IMR-90 (cell line): ENCODE measurements at regions not wholly inside any gene's neighbourhood (a gene's known extent, or its start where the extent isn't known, plus 50 kb on each side); places are given as distances from the start of the nearest gene placed in this dataset.
A peak's percentile ranks its signal among the peaks of the same experiment; 100 is the strongest.

ENCODE experiments used
- ATAC-seq: fragments of 200-7000 bp; cut with Tn5 transposase; 2 replicates; pipeline ENCODE4 v1.9.1; 2020; ENCODE audit warnings: low read depth, mild to moderate bottlenecking, moderate library complexity
- BruUV-seq: library from RNA; stranded (reverse); fragments of 400-500 nt; replicated peaks from 2 replicates; lab custom pipeline; 2021; lab: Mats Ljungman, UMichigan
- CTCF ChIA-PET: fragments of 300-600 bp; formaldehyde crosslinking; extraction: SDS; loops from one replicate; lab custom pipeline; 2021; ENCODE audit warnings: antibody characterized with exemption; lab: Yijun Ruan, JAX
- POLR2A ChIA-PET: fragments of 300-600 bp; sonication (Branson Sonifier 250); formaldehyde crosslinking; loops from one replicate; lab custom pipeline; 2022; ENCODE audit warnings: antibody characterized with exemption; ENCODE audit not compliant: unreplicated experiment; lab: Charles Lee
- DNase-seq: peaks from one replicate; pipeline ENCODE4 v3.0.0; 2013
- H2AFZ ChIP-seq: replicated peaks from 2 replicates; pipeline ENCODE3; 2013; ENCODE audit warnings: low read length, mild to moderate bottlenecking; ENCODE audit not compliant: poor library complexity
- H2AK5ac ChIP-seq: 2 replicates; pipeline ENCODE4 v1.6.1; 2013; ENCODE audit warnings: low read depth, low read length, inconsistent platforms
- H2AK9ac ChIP-seq: replicated peaks from 2 replicates; pipeline ENCODE3; 2013; ENCODE audit warnings: mild to moderate bottlenecking, low read depth, low read length, moderate library complexity; ENCODE audit not compliant: poor library complexity
- H2BK120ac ChIP-seq: 2 replicates; pipeline ENCODE4 v1.6.1; 2013; ENCODE audit warnings: low read depth, low read length, inconsistent platforms
- H2BK15ac ChIP-seq: 3 replicates; pipeline ENCODE4 v1.6.1; 2013; ENCODE audit warnings: low read depth, low read length, inconsistent platforms
- H2BK20ac ChIP-seq: 2 replicates; pipeline ENCODE4 v1.6.1; 2013; ENCODE audit warnings: low read depth, mild to moderate bottlenecking, inconsistent platforms, low read length, moderate library complexity
- H2BK5ac ChIP-seq: 2 replicates; pipeline ENCODE4 v1.6.1; 2013; ENCODE audit warnings: mild to moderate bottlenecking, low read depth, low read length, inconsistent platforms; ENCODE audit not compliant: poor library complexity, severe bottlenecking
- H3K14ac ChIP-seq: replicated peaks from 2 replicates; pipeline ENCODE4 v1.6.1; 2013; ENCODE audit warnings: low read depth, low read length, inconsistent platforms
- H3K18ac ChIP-seq: 2 replicates; pipeline ENCODE4 v1.6.1; 2013; ENCODE audit warnings: low read depth, low read length, control low read depth
- H3K23ac ChIP-seq: 2 replicates; pipeline ENCODE4 v1.6.1; 2013; ENCODE audit warnings: low read depth, low read length, inconsistent platforms
- H3K27ac ChIP-seq: 2 replicates; pipeline ENCODE4 v1.5.1; 2013; ENCODE audit warnings: mild to moderate bottlenecking, control low read depth, low read length; ENCODE audit not compliant: insufficient read depth
- H3K27me3 ChIP-seq: 2 replicates; pipeline ENCODE4 v1.6.1; 2013; ENCODE audit warnings: low read length; ENCODE audit not compliant: control insufficient read depth, insufficient read depth
- H3K36me3 ChIP-seq: 2 replicates; pipeline ENCODE4 v1.6.1; 2013; ENCODE audit warnings: low read length, mixed read lengths; ENCODE audit not compliant: control insufficient read depth, insufficient read depth
- H3K4ac ChIP-seq: 2 replicates; pipeline ENCODE4 v1.6.1; 2013; ENCODE audit warnings: low read depth, low read length, inconsistent platforms
- H3K4me1 ChIP-seq: 2 replicates; pipeline ENCODE4 v1.6.1; 2013; ENCODE audit warnings: low read length, mixed read lengths; ENCODE audit not compliant: control insufficient read depth, insufficient read depth
- H3K4me2 ChIP-seq: 2 replicates; pipeline ENCODE4 v1.6.1; 2013; ENCODE audit warnings: low read depth, mild to moderate bottlenecking, control low read depth, low read length, moderate library complexity
- H3K4me3 ChIP-seq: 2 replicates; pipeline ENCODE4 v1.5.1; 2013; ENCODE audit warnings: low read depth, mild to moderate bottlenecking, control low read depth, low read length, moderate library complexity; ENCODE audit not compliant: insufficient read depth
- H3K56ac ChIP-seq: 2 replicates; pipeline ENCODE4 v1.6.1; 2013; ENCODE audit warnings: low read length, inconsistent platforms; ENCODE audit not compliant: insufficient read depth; ENCODE audit errors: extremely low read depth
- H3K79me1 ChIP-seq, 2 experiments: 2 replicates each; pipeline ENCODE4 v1.6.1; 2013; ENCODE audit warnings: low read length in 2 of 2, inconsistent platforms in 1 of 2, low read depth in 1 of 2
- H3K9ac ChIP-seq: 2 replicates; pipeline ENCODE4 v1.6.1; 2013; ENCODE audit warnings: low read depth, low read length, control low read depth
- H3K9me1 ChIP-seq: 2 replicates; pipeline ENCODE4 v1.6.1; 2013; ENCODE audit warnings: low read length, inconsistent platforms; ENCODE audit not compliant: insufficient read depth
- H3K9me3 ChIP-seq: 2 replicates; pipeline ENCODE4 v1.6.1; 2013; ENCODE audit warnings: low read length; ENCODE audit not compliant: control insufficient read depth, insufficient read depth
- H4K20me1 ChIP-seq: 2 replicates; pipeline ENCODE4 v1.6.1; 2013; ENCODE audit warnings: low read length, inconsistent platforms; ENCODE audit not compliant: insufficient read depth
- H4K5ac ChIP-seq: 2 replicates; pipeline ENCODE4 v1.6.1; 2013; ENCODE audit warnings: mild to moderate bottlenecking, low read depth, low read length, control low read depth
- H4K8ac ChIP-seq, 2 experiments: 2 replicates each; pipeline ENCODE4 v1.6.1; 2013; ENCODE audit warnings: low read depth in 2 of 2, low read length in 2 of 2, control low read depth in 1 of 2, inconsistent platforms in 1 of 2
- H4K91ac ChIP-seq: 2 replicates; pipeline ENCODE4 v1.6.1; 2013; ENCODE audit warnings: low read depth, low read length, inconsistent platforms; ENCODE audit not compliant: insufficient read depth
- CEBPB ChIP-seq: IDR thresholded peaks from 2 replicates; pipeline ENCODE4 v1.6.1; 2012; ENCODE audit warnings: low read depth, low read length, improper control_type of control experiment
- MXI1 ChIP-seq: IDR thresholded peaks from 2 replicates; pipeline ENCODE4 v1.6.1; 2012; ENCODE audit warnings: low read depth, mild to moderate bottlenecking, low read length, moderate library complexity, borderline replicate concordance
- WGBS, 2 experiments: methylation state at CpG; one replicate each; pipeline versions ENCODE4 v1.1.5 to v1.1.7; 2013; ENCODE audit warnings: missing lambda C conversion rate in 2 of 2; ENCODE audit not compliant: insufficient read length in 1 of 2; ENCODE audit errors: extremely low coverage in 2 of 2; 5-methylcytosine and 5-hydroxymethylcytosine counted together
- dilution Hi-C: fragments of 300-500 bp; cut with HindIII; formaldehyde crosslinking; loops from one replicate; pipeline ENCODE4 v1.14.3; 2018; ENCODE audit warnings: low sequenced_read_pairs; ENCODE audit not compliant: unreplicated experiment
- in situ Hi-C: fragments of 300-500 bp; cut with MboI; formaldehyde crosslinking; loops from 3 replicates; pipeline ENCODE4 v1.14.3; 2019; ENCODE audit warnings: low sequenced_read_pairs, inconsistent platforms, mixed read lengths
- intact Hi-C: fragments of 100-400 bp; cut with micrococcal nuclease; formaldehyde crosslinking; loops from 2 replicates; pipeline ENCODE4 v1.10.0; 2022

GRCh38 chr2:51454177-51454576, 422.2 kb upstream of the NRXN1 start:
- WGBS, 2 experiments = 56% methylated on average over 3 of the region's 4 CpGs; no CpG with 5 or more reads in 1 of the 2 experiments
- intact Hi-C loops (no loop called here), dilution Hi-C loops (no loop called here), in situ Hi-C loops (no loop called here)
- H3K79me1 ChIP-seq = no peaks in the 10 kb centered on the region
- H4K5ac ChIP-seq = no peak overlapping the region
- H3K18ac ChIP-seq = no peak overlapping the region
- no peak for ATAC-seq
- no peak overlapping the region for H3K9ac ChIP-seq
- TF ChIP-seq MXI1 (no peak), CEBPB (peak; percentile 65)
- H3K14ac ChIP-seq = no peak overlapping the region
- H4K20me1 ChIP-seq = no peaks in the 10 kb centered on the region
- no peaks in the 10 kb centered on the region for H3K9me1 ChIP-seq
- H2AK5ac ChIP-seq = no peak overlapping the region
- H4K8ac ChIP-seq = no peak overlapping the region
- H3K4ac ChIP-seq = no peak overlapping the region
- H3K9me3 ChIP-seq = peaks cover 2% of the 10 kb centered on the region; the same call in 1 of the 2 replicates
- no peak for DNase-seq
- no peak overlapping the region for H2BK120ac ChIP-seq
- no peaks in the 10 kb centered on the region for H3K36me3 ChIP-seq
- H3K27me3 ChIP-seq = no peaks in the 10 kb centered on the region
- no peak overlapping the region for H2BK5ac ChIP-seq
- no peak overlapping the region for H2AK9ac ChIP-seq
- no peak overlapping the region for H3K4me3 ChIP-seq
- CTCF ChIA-PET = no interaction called here
- H3K56ac ChIP-seq = no peak overlapping the region
- no peak overlapping the region for H4K91ac ChIP-seq
- H2BK15ac ChIP-seq = no peak overlapping the region
- no peak overlapping the region for H3K23ac ChIP-seq
- H2BK20ac ChIP-seq = no peak overlapping the region
- no peak overlapping the region for H3K27ac ChIP-seq
- BruUV-seq = no TSS peak
- H3K4me1 ChIP-seq = no peaks in the 10 kb centered on the region
- H2AFZ ChIP-seq = no peak overlapping the region
- no peak overlapping the region for H3K4me2 ChIP-seq
- POLR2A ChIA-PET = no interaction called here
